Activated naive CD8-positive, alpha-beta T cell treated with anti-CD3 and anti-CD28 coated beads, Interleukin-2, amount 50 U/mL, for 16 hours (primary cell): ENCODE measurements at regions not wholly inside any gene's neighbourhood (a gene's known extent, or its start where the extent isn't known, plus 50 kb on each side); places are given as distances from the start of the nearest gene placed in this dataset.

Source experiments
- DNase-seq: peaks from one replicate; pipeline ENCODE4 v3.0.0-alpha.2; 2020; ENCODE audit warnings: low read depth, low spot score

DNA sequence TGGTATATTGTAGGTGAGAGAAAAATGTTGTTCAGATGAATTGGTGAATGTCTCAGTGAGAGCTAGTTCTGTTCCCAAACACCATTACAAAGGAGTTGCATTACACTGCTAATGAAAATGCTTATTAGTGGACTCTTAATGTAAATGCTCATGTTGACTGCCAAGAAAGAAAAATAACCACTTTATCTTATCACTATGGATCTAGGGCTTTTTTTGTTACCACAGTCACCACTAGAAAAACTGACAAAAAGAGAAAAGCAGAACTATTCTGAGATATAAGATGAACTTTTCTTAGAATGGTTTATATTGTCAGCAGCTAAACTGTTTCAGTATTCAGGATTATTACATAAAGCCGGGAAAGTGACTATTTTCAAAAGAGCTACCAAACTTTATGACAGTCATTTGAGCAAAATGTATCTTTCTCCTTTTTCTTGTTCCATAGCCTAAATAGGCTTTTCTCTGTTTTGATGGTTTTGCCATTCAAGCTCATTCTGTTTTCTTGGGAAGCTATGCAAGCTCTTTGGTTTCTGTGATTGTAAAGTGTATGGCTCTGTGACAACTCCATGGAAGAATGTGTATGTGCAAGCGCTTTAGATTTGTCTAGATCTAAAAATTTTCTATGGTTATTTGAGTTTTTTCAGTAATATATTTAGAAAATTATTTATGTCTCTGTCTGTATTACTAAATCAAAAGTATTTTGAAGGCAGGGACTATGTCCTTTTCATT, 64.2 kb upstream of the DPH5 start:
- no peak for DNase-seq

DNA sequence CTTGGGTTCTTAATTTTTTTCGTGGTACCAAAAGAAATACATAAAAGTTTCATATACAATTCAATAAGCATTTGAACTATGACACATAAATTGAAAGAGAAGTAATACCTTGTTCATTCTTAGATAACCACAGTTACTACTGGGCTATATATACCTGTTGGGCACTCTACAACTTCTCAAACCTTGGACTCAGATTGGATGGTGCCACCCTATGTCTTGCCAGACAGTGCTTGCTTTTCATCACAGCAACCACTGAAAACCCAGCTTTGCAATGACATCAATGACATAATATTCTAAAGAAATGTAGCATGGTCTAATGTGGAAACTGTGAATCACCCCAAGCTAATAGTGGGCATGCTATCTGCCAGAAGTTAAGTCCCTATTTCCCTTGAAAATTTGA, 62.8 kb upstream of the DPH5 start:
- no peak for DNase-seq

- DNase-seq, result no peak
These were observed 61.2 kb upstream of the DPH5 start for GRCh38 chr1:101086783-101087182.

DNA sequence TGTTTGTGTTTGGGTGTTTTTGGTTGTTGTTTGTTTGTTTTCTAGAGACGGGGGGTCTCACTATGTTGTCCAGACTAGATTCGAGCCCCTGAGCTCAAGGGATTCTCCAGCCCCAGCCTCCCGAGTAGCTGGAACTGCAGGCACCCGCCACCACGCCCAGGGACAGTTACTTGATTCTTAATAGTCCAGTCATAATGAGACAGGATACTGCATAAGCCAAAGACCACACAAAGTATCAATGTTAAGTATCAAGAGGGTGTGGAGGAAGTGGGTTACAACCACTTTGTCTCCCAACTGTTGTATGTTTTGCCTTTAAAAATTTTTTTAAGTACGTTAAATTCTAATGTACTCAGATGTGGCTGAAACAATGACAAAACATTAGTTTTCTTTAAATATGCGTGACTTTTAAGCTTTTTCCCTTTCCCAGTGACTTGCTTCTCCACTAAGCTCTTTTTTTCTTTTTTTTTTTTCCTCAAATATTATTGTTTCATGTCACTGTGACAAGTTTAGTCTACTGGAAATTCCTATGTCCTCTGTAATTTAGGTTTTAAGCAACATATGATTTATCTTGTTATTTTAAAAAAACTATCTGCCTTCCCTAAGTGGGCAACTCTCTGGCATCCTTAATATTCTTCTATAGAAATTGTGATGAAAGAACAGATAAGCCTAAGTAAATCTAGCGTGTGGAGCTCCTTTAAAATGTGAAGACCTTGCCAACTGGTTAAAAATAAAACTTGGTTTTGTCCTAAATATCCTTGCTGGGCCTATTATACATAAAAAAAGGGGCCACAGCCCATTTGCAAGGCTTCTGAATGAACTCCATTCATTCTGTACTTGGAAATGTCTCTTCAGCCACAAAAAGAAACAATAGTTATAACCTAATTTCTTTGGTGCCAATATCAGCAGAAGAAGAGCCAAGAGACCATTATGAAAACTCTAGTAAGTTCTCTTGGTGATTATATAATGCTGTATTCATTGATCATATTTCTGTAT, 56.2 kb upstream of the DPH5 start:
- DNase-seq, result no peak

DNA sequence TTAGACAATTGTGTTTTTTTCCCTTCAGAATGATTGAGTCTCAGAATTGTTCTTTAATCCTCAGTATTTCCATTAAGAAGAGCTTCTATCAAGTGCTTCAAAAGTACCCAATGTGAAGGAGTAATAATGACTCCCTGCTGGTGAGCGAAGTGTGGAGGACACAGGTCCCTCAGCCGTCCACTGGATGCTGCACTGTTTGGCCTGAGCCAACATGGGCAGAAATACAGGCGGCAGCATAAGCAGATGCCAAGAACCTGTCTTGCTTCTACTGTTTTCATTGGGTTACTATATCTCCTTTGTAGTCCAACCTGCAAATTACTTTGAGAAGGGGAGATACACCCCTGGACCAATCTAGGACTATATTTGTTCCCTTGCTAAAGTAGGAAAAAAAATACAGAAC, 55.3 kb upstream of the DPH5 start:
- DNase-seq, result no peak

- DNase-seq, result no peak
These were observed 53.8 kb upstream of the DPH5 start for GRCh38 chr1:101079341-101079740.

DNA sequence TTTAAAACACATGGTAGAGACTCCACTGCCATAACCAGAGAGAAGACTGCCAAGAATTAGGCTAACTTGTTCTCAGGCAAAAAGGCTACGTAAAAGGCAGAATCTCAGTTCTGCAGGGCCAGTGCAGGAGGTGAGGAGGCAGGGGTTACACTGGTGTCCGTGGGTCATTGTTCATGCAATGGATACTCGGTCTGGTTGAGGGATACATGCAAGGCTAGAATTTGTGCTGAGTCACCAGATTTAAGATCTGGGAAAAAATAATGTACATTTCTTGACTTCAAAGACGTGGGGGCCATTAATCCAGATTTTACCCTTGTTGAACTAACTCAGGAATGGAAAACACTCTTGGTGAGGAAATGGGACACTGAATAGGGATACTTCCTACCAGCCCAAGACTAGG, 52.3 kb upstream of the DPH5 start:
- DNase-seq, result no peak

DNA sequence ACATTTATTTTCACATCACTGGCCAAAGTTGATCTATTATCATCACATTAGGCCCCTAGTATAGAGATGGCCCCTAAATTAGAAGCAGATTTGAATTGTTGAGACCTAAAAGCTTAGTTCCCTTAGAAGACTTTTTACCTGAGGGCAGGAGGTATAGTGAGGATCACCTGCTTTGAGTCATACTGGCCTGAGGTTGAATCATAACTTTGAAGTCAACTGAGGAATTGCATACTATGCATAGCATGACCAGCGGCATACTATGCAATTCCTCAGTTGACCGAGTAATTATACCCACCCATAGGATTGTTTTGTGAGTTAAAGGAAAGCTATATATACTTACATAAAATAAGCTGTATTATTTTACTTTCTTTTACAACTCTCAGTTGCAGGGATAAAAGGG, 50.3 kb upstream of the DPH5 start:
- no peak for DNase-seq
